ENCODE measurements at regions not wholly inside any gene's neighbourhood (a gene's known extent, or its start where the extent isn't known, plus 50 kb on each side); places are given as distances from the start of the nearest gene placed in this dataset.
"Not testable (repeated sequence)": the region's sequence is repeated elsewhere in the genome, so short reads cannot be mapped to it uniquely, and the experiment has no call there.

- no peak for DNase-seq
- H3K4me1 Mint-ChIP-seq (ENCODE audit: low read depth), result peaks cover 16% of the 10 kb centered on the region
- H3K9me3 Mint-ChIP-seq, result no peaks in the 10 kb centered on the region
- H3K36me3 Mint-ChIP-seq (ENCODE audit: insufficient read depth in 2 of 2), result no peaks in the 10 kb centered on the region
- H3K27ac Mint-ChIP-seq, result no peak overlapping the region
- H3K27me3 Mint-ChIP-seq (ENCODE audit: low read depth), result no peaks in the 10 kb centered on the region
- no peak overlapping the region for H3K4me3 Mint-ChIP-seq
- ATAC-seq (replicated peaks in 1 of 2), result no peak
These were observed 86.6 kb upstream of the BRD7 start for GRCh38 chr16:50455288-50455845.

GRCh38 chr16:50453446-50453845, 84.7 kb upstream of the BRD7 start:
- H3K4me3 Mint-ChIP-seq, result no peak overlapping the region

GRCh38 chr16:50451951-50452508, 83.2 kb upstream of the BRD7 start:
- DNase-seq (no peak), ATAC-seq (replicated peaks in 1 of 2) (no peak)
- no peak overlapping the region for H3K27ac Mint-ChIP-seq
- no peaks in the 10 kb centered on the region for H3K9me3 Mint-ChIP-seq
- H3K27me3 Mint-ChIP-seq (ENCODE audit: low read depth), result peaks cover 7% of the 10 kb centered on the region
- H3K4me3 Mint-ChIP-seq, result no peak overlapping the region
- H3K4me1 Mint-ChIP-seq (ENCODE audit: low read depth), result peaks cover 7% of the 10 kb centered on the region
- no peaks in the 10 kb centered on the region for H3K36me3 Mint-ChIP-seq (ENCODE audit: insufficient read depth in 2 of 2)

More at GRCh38 chr16:50453446-50453845, 84.7 kb upstream of the BRD7 start:
- no peaks in the 10 kb centered on the region for H3K27me3 Mint-ChIP-seq (ENCODE audit: low read depth)
- H3K9me3 Mint-ChIP-seq, result no peaks in the 10 kb centered on the region
- no peak for ATAC-seq (replicated peaks in 1 of 2)
- H3K4me1 Mint-ChIP-seq (ENCODE audit: low read depth), result peaks cover 16% of the 10 kb centered on the region
- H3K27ac Mint-ChIP-seq, result no peak overlapping the region
- no peak for DNase-seq
- no peaks in the 10 kb centered on the region for H3K36me3 Mint-ChIP-seq (ENCODE audit: insufficient read depth in 2 of 2)

- Mint-ChIP-seq H3K36me3 (ENCODE audit: insufficient read depth in 2 of 2) (no peaks in the 10 kb centered on the region), H3K4me1 (ENCODE audit: low read depth) (no peaks in the 10 kb centered on the region), H3K9me3 (no peaks in the 10 kb centered on the region), H3K4me3 (no peak overlapping the region), H3K27me3 (ENCODE audit: low read depth) (peaks cover 7% of the 10 kb centered on the region), H3K27ac (no peak overlapping the region)
- DNase-seq, result no peak
- ATAC-seq (replicated peaks in 1 of 2), result no peak
These were observed 82.2 kb upstream of the BRD7 start for GRCh38 chr16:50450957-50451356.

DNA sequence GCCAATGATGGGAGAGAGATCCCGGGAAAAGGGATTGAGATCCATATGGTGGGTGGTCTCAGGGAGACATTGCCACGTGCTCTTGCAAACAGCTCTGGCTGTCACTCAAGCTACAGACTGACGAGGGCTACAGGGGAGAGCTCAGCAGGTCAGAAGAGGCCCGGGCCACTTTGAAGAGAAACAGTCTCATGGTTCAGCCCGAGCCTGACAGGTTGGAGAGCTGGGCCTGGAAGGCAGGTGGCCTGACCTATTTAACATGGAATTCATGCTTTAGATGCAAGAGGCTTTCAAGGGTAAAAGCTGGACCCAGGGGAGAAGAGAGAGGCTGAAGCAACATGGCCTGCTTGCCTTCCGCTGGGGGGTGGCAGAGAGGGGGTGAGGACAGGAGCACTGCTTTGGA, 81.0 kb upstream of the BRD7 start:
- H3K4me1 Mint-ChIP-seq (ENCODE audit: low read depth), result no peaks in the 10 kb centered on the region
- no peaks in the 10 kb centered on the region for H3K36me3 Mint-ChIP-seq (ENCODE audit: insufficient read depth in 2 of 2)
- no peaks in the 10 kb centered on the region for H3K9me3 Mint-ChIP-seq
- H3K27me3 Mint-ChIP-seq (ENCODE audit: low read depth), result peaks cover 7% of the 10 kb centered on the region
- no peak overlapping the region for H3K4me3 Mint-ChIP-seq
- ATAC-seq (replicated peaks in 1 of 2) (no peak), DNase-seq (no peak)
- H3K27ac Mint-ChIP-seq, result no peak overlapping the region

DNA sequence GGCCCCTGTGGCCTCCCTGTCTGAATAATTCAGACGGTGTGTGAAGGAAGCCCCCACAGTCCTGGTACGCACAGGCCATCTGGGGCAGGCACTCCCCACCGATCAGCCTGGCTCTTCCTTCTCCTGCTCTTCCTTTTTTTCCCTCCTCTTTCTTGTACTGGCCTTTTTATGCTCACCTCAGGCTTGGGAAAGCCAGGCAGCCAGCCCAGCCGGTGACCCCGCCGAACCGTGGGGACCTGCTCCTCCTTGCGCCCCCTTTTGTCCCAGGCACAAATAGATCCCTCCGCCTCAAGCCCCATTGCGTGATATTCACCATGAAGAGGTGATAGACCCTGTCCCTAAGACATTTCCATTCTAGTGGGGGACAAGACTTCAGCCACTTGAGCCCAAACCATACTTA, 80.2 kb upstream of the BRD7 start:
- Mint-ChIP-seq H3K36me3 (ENCODE audit: insufficient read depth in 2 of 2) (no peaks in the 10 kb centered on the region), H3K4me3 (no peak overlapping the region), H3K4me1 (ENCODE audit: low read depth) (no peaks in the 10 kb centered on the region), H3K9me3 (no peaks in the 10 kb centered on the region), H3K27ac (no peak overlapping the region), H3K27me3 (ENCODE audit: low read depth) (peaks cover 7% of the 10 kb centered on the region)
- DNase-seq (no peak), ATAC-seq (replicated peaks in 1 of 2) (no peak)

GRCh38 chr16:50448522-50448921, 79.7 kb upstream of the BRD7 start:
- ATAC-seq (replicated peaks in 1 of 2) (no peak), DNase-seq (no peak)
- Mint-ChIP-seq H3K36me3 (ENCODE audit: insufficient read depth in 2 of 2) (no peaks in the 10 kb centered on the region), H3K4me1 (ENCODE audit: low read depth) (no peaks in the 10 kb centered on the region), H3K4me3 (no peak overlapping the region), H3K27me3 (ENCODE audit: low read depth) (peaks cover 7% of the 10 kb centered on the region), H3K27ac (no peak overlapping the region), H3K9me3 (no peaks in the 10 kb centered on the region)

DNA sequence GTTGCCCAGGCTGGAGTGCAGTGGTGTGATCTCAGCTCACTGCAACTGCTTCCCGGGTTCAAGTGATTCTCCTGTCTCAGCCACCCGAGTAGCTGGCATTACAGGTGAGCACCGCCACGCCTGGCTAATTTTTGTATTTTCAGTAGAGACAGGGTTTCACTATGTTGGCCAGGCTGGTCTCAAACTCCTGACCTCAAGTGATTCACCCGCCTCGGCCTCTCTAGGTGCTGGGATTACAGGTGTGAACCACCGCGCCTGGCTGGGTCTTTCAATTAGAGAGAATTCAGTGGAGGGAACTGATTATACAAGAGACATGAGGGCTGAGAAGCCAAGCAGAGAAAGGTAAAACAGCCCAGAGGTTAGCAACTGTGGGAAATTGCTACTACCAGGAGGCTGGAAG, 78.6 kb upstream of the BRD7 start:
- not testable (repeated sequence) for DNase-seq; H3K4me3 Mint-ChIP-seq; H3K27me3 Mint-ChIP-seq (ENCODE audit: low read depth); H3K4me1 Mint-ChIP-seq (ENCODE audit: low read depth); H3K9me3 Mint-ChIP-seq; ATAC-seq (replicated peaks in 1 of 2); H3K27ac Mint-ChIP-seq; H3K36me3 Mint-ChIP-seq (ENCODE audit: insufficient read depth in 2 of 2)

DNA sequence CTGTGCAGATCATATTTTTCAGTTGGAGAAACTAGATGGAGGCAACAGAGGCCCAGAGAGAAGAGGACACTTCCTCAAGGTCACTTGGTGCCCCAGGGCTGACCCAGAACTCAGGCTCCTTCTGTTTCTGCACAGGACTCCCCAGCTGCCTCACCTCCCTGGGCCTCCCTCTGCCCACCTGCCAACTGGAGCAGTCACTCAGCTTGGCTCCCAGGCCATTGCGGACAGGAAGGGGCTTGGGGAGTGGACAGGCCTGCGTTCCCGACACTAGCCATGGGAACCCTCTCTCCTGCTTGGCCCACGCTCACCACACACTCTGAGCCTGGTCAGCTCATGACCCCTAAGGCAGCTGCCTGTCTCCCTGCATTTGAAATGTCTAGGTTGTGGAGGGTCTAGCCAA, 78.1 kb upstream of the BRD7 start:
- Mint-ChIP-seq H3K27ac (no peak overlapping the region), H3K4me1 (ENCODE audit: low read depth) (no peaks in the 10 kb centered on the region), H3K36me3 (ENCODE audit: insufficient read depth in 2 of 2) (peaks cover 1 to 2% of the 10 kb centered on the region in 2 donors), H3K9me3 (peaks cover 2% of the 10 kb centered on the region in 2 donors), H3K4me3 (no peak overlapping the region), H3K27me3 (ENCODE audit: low read depth) (peaks cover 7% of the 10 kb centered on the region)
- no peak for DNase-seq
- no peak for ATAC-seq (replicated peaks in 1 of 2)

- Mint-ChIP-seq H3K27me3 (ENCODE audit: low read depth) (peaks cover 7% of the 10 kb centered on the region), H3K36me3 (ENCODE audit: insufficient read depth in 2 of 2) (peaks cover 1 to 4% of the 10 kb centered on the region in 2 donors), H3K4me1 (ENCODE audit: low read depth) (no peaks in the 10 kb centered on the region), H3K9me3 (peaks cover 2% of the 10 kb centered on the region in 2 donors), H3K27ac (no peak overlapping the region), H3K4me3 (no peak overlapping the region)
- ATAC-seq (replicated peaks in 1 of 2), result no peak
- no peak for DNase-seq
These were observed 77.1 kb upstream of the BRD7 start for GRCh38 chr16:50445621-50446555.

GRCh38 chr16:50444526-50444925, 75.7 kb upstream of the BRD7 start:
- peaks cover 7% of the 10 kb centered on the region for H3K27me3 Mint-ChIP-seq (ENCODE audit: low read depth)
- ATAC-seq (replicated peaks in 1 of 2) (peak in 1 of 2 donors; percentile 33), DNase-seq (no peak)
- H3K4me3 Mint-ChIP-seq, result no peak overlapping the region
- H3K9me3 Mint-ChIP-seq, result peaks cover 4 to 11% of the 10 kb centered on the region in 2 donors
- no peak overlapping the region for H3K27ac Mint-ChIP-seq
- peaks cover 10 to 11% of the 10 kb centered on the region in 2 donors for H3K36me3 Mint-ChIP-seq (ENCODE audit: insufficient read depth in 2 of 2)
- H3K4me1 Mint-ChIP-seq (ENCODE audit: low read depth), result no peaks in the 10 kb centered on the region

- H3K4me1 Mint-ChIP-seq (ENCODE audit: low read depth), result no peaks in the 10 kb centered on the region
- peaks cover under 1% of the 10 kb centered on the region for H3K27me3 Mint-ChIP-seq (ENCODE audit: low read depth)
- peaks cover 11 to 14% of the 10 kb centered on the region in 2 donors for H3K9me3 Mint-ChIP-seq
- peaks cover 14 to 16% of the 10 kb centered on the region in 2 donors for H3K36me3 Mint-ChIP-seq (ENCODE audit: insufficient read depth in 2 of 2)
- no peak overlapping the region for H3K4me3 Mint-ChIP-seq
- ATAC-seq (replicated peaks in 1 of 2) (no peak), DNase-seq (no peak)
- no peak overlapping the region for H3K27ac Mint-ChIP-seq
These were observed 73.4 kb upstream of the BRD7 start for GRCh38 chr16:50442221-50442620.

GRCh38 chr16:50441486-50442157, 72.8 kb upstream of the BRD7 start:
- DNase-seq (no peak), ATAC-seq (replicated peaks in 1 of 2) (no peak)
- no peak overlapping the region for H3K4me3 Mint-ChIP-seq
- peaks cover 14 to 16% of the 10 kb centered on the region in 2 donors for H3K36me3 Mint-ChIP-seq (ENCODE audit: insufficient read depth in 2 of 2)
- H3K9me3 Mint-ChIP-seq, result peaks cover 11 to 14% of the 10 kb centered on the region in 2 donors
- no peak overlapping the region for H3K27ac Mint-ChIP-seq
- no peaks in the 10 kb centered on the region for H3K4me1 Mint-ChIP-seq (ENCODE audit: low read depth)
- H3K27me3 Mint-ChIP-seq (ENCODE audit: low read depth), result no peaks in the 10 kb centered on the region
